ENCODE measurements at regions not wholly inside any gene's neighbourhood (a gene's known extent, or its start where the extent isn't known, plus 50 kb on each side); places are given as distances from the start of the nearest gene placed in this dataset.

DNA sequence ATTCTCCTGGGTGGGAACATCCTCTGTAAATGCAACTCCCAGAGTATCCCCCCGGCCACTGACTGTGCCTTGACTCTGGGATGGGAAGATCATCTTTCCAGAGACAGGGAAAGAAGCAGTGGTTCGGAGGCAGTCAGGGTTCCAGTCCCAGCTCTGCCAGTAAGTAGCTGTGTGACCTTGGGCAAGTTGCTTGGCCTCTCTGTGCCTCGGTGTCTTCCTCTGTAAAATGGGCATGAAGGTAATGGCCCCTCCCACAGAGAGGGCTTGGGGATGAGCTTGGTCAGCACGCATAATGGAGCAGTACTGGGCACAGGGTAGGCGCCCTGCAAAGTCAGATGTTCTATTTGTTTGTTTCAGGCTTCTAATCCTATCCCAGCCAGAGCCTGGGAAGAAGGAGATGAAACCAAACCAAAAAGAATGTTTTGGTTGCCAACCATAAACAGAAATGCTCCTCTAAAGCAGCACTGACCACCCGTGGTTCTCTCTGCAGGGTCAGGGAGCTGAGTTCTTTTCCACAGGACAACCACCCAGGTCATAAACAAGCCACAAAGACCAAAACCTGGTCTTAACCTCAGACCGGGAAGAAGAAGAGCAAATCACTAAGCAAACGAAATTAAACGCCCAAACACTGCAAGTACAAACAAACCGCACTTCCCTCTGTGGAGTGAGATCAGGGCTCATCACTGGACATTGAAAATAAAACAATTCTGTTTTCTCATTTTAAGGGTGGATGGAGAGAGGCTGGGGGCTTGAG is 381.0 kb upstream of the SULF2 start:
- DNase-seq = no peak

- no peak for DNase-seq
Observed at GRCh38 chr20:48165401-48165685, 380.1 kb upstream of the SULF2 start.

- DNase-seq = no peak
Observed at GRCh38 chr20:48164566-48165400, 379.5 kb upstream of the SULF2 start.

GRCh38 chr20:48164034-48164433 is 378.8 kb upstream of the SULF2 start:
- no peak for DNase-seq

GRCh38 chr20:48163505-48163904 is 378.2 kb upstream of the SULF2 start:
- DNase-seq = no peak

DNA sequence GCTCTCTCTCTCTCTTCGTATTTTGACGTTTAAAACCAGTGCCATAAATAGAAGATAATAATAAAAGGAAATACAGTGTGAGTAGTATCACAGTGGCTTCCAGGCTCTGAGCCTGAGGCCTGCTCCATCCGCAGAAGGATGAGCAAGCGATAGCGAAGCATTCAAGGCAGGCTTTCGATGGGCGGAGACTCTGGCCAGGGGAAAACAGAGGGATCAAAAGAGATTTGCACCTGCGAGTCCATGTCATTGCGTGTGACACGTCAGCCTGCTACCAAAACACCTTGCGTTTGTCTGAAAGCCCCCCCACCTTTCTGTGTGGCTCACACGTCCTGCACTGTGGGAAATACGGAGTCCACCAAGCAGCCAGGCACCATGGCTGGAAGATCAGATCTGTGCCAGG is 377.3 kb upstream of the SULF2 start:
- DNase-seq = no peak

DNA sequence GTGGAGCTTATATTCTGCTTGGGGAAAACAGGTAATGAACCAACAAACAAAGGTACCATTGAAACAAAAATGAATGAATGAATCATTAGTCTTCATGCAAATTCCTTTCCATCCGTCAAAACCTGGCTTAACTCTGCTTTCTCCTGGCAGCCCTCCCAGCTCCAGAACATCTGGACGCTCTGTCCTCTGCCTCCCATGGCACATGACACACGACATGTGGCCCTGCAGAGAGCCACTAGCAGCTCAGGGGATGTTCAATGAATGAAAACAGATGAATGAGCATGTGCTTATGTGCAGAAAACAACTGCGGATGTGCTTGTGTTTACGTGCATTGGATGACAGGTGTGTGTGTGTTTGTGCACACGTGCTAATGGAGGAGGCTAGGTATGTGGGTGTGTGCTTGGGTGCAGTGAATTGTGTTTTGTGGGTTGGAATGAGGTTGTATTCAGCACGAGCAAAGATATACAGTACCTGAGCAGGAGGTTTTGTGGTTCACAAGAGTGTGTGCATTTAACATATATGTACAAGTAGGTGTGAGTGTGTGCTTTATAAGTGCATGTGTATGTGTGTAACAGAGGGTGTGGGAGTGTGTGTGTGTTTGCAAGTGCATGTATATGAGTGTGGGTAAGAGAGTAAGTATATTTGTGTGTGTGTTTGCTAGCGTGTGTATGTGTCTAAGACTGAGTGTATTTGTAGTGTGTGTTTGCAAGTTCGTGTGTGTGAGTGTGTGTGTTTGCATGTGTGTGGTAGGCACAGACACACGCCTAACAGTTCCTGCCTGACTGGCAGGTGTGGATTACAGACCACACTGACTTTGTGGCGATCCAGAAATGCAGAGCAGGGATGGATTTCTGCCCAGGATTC is 374.1 kb upstream of the SULF2 start:
- no peak for DNase-seq

DNA sequence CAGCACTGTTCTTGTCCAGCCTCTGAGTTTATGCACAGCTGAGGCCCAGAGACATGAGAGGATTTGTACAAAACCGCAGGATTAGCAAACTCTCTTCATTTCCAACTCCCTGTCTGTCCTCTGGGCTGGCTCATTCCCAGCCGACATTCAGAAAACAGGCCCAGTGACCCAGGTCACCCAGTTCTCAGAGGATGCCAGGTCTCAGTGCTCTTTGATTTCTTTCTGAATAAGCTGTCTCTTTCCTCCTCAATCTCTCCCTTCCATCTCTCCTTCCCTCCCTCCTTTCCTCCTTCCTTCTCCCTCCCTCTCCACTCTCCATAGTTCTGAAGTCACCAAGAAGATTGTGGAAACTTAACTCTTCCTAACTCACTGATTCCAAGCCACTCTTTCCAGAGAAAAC is 372.7 kb upstream of the SULF2 start:
- no peak for DNase-seq

- DNase-seq = no peak
Observed at GRCh38 chr20:48156951-48157700, 371.8 kb upstream of the SULF2 start.

GRCh38 chr20:48156521-48156920 is 371.2 kb upstream of the SULF2 start:
- no peak for DNase-seq

- DNase-seq = no peak
Observed at GRCh38 chr20:48155268-48155667, 370.0 kb upstream of the SULF2 start.

DNA sequence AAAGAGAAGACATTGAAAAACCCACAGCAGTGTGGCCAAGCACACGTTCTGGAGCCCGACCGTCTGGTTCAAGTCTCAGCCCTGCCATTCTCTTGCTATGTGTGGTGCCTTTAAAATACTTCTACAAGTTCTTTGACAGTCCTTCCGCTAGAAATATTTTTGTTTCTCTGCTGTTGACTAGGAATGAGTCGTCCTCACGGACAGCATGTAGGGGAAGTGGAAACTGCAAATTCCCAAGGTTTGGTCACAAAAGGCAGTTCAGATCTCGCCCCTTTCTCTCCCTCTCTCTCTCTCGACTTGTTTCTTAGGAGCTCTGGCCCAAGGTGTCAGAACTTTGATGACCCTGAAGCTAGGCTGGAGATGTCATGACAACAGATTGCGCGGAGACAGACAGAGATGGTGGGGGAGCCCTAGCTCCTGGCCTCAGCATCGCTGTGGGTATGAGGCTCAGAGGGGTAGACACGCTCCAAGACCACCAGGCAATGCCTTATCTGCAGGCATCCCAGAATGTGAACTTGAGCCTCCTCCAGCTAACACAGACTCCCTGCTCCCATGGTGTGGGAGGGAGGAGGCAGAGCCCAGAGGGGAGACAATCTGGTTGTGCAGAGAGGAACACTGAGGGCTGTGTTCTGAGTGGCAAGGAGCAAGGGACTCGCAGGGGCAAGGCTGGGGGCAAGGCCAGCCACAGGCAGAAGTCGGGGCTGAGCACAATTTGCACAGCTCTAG is 368.9 kb upstream of the SULF2 start:
- no peak for DNase-seq

- DNase-seq = peak; percentile 29
Observed at GRCh38 chr20:48153523-48153922, 368.2 kb upstream of the SULF2 start.

DNA sequence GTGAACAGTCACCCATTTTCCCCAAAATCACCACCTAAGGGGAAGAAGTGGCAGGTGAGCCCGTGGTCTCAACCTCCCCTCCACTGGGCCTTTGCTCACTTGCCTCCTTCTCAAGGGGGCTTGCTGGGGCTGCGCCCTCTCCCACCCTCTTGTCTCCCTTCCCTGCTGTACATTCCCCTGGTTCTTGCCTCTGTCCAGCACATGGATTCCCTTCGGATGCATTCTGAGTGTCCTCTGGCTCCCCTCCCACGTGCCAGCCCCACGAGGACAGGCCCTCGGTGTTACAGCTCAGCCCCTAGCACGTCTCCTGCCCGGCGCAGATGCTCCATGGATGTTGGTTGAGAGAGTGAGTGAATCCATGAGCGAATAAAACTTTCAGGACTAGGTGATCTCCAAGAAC is 367.8 kb upstream of the SULF2 start:
- DNase-seq = no peak

DNA sequence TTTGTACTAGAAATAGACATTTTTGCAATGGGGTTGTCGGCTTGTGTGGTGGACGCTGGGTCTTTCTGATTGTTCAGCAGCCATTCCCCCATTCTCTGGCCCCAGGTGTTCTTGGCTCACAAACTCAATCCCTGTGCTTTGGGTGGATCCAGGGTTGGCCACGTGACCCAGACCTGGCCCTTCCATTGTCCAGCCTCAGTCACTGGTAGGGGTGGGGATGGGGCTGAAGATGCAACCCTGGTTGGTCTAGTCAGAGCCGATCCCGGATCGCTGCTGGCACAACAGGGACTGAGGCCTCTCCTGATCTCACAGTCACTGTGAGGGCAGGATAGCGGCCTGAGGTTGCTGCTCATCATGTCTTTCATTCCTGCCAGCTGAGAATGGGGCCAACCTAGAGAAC is 365.3 kb upstream of the SULF2 start:
- DNase-seq = no peak

DNA sequence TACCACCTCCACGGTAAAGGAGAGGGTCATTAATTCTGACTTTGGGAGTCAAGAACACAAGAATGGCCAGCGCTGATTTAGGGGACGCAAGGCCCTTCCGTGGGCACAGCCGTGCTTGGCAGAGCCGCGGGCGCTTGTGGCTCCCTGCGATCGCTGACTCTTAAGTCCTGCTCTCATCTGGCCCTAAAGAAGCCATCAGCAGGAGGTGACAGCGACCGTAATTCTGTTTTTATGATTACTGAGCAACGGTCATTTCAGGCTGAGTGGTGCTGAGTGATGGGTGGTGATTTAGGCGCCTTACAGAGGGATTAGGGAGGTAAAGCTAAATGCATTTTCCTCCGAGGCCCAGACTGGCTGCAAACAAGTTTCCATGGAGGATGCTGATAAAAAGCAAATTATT is 364.6 kb upstream of the SULF2 start:
- DNase-seq = no peak

- DNase-seq = no peak
Observed at GRCh38 chr20:48148916-48149672, 363.8 kb upstream of the SULF2 start.

DNA sequence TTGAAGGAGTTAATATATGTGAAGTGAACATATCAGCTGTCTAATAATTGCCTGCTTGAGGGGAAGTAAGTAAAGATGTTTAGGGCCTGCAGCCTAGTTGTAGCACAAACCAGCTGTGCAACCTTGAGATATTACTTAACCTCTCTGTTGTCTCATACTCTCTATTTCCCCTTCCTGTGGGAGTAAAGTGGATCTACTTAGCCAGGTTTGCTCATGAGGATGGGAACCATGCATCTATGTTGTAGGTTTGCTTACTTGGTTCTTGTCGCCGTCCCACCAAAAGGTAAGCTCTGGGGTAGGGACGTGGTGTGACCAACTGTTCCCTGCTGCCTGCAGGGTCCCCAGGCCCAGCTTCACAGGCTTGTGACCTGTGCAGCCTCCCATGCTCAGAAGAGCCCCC is 362.7 kb upstream of the SULF2 start:
- DNase-seq = no peak

DNA sequence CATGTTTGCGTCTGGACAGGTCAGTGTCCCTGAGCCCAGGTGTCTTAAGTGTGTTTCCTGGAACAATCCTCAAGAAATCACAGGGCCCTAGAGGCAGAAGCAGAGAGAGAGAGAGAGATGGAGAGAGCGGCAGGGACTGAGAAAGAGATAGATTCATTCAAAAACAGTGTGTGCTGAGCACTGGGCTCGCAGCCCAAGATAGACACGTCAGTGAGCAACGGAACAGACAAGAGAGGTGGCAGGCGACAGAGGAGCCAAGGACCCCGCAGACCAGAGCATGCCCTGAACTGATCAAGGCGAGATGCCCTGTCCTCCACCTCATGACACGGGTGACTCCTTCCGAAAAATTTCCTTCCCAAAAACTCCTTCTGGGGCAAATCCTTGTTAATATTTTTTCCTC is 362.0 kb upstream of the SULF2 start:
- DNase-seq = no peak

DNA sequence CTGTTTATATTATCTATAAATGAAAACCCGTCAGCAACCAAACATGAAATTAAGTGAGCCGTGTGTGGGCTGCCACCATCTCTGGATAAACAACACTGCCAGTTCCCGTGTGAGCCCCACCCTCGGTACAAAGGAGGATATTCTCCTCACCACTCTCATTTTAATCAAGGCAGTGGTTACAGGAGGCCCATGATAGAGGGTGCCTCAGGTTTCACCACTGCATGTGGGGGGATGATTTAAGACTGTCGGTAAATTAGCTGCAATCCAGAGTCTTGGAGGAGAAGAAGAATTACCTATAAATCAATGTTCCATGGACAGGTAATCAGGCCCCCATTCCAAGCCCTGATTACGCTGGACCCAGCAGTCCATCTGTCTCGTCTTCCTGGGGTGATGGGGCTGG is 361.6 kb upstream of the SULF2 start:
- DNase-seq = no peak

DNA sequence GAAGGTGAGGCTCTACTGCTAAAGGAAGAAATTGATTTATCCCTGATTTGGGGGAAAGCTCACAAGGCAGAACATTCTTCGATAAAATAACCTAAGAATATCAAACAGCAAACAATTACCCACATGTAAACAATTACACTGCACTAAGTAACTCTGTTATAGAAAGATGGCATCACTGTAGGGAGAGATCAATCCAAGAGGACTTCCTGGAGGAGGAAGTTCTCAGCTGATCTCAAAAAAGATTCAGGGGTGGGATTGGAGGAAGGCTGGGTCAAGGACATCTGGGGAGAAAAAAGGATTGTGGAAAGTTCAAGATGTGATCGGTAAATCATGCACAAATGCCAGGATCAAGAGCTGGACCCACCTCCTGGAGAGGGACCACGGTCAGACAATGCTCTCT is 361.0 kb upstream of the SULF2 start:
- DNase-seq = no peak

All from dermis blood vessel endothelial cell (primary cell).